A673 (cell line): ENCODE measurements at regions not wholly inside any gene's neighbourhood (a gene's known extent, or its start where the extent isn't known, plus 50 kb on each side); places are given as distances from the start of the nearest gene placed in this dataset.

Experiments used
- EZH2 ChIP-seq: fragments of 200-600 bp; sonication (generic); IDR thresholded peaks from 2 replicates; pipeline ENCODE4 v1.6.1; 2017; ENCODE audit warnings: borderline replicate concordance, low read depth, mild to moderate bottlenecking, mixed read lengths, antibody characterized with exemption, low read length; ENCODE audit not compliant: poor library complexity, severe bottlenecking
- TF ChIP-seq, protein P1 (sequence below): fragments of 300-800, 200-600 bp; sonication (generic); conservative IDR thresholded peaks from 2 replicates; pipeline ENCODE4 v1.5.1; 2017; ENCODE audit warnings: low read depth, mild to moderate bottlenecking, antibody characterized with exemption, low read length, moderate library complexity, mixed read lengths

DNA sequence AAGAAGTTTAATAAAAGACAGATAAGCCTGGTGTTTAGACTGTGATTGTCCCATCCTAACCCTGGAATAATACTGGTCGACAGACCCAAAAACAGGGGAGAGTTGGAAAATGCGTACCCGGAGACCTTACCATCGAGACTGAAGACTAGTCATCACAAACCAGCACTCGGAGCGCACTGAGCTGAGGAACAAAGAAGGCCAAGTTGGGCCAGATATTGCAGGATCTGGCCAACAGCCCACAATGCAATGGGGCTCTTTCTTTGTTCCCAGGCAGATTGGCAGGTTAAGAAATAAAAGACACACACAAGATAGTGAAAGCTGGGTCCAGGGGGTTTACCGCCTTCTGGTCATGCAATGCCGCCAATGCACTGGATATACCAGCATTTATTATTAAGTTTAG lies 188.7 kb upstream of the RAI14 start:
- TF ChIP-seq, protein P1, sequence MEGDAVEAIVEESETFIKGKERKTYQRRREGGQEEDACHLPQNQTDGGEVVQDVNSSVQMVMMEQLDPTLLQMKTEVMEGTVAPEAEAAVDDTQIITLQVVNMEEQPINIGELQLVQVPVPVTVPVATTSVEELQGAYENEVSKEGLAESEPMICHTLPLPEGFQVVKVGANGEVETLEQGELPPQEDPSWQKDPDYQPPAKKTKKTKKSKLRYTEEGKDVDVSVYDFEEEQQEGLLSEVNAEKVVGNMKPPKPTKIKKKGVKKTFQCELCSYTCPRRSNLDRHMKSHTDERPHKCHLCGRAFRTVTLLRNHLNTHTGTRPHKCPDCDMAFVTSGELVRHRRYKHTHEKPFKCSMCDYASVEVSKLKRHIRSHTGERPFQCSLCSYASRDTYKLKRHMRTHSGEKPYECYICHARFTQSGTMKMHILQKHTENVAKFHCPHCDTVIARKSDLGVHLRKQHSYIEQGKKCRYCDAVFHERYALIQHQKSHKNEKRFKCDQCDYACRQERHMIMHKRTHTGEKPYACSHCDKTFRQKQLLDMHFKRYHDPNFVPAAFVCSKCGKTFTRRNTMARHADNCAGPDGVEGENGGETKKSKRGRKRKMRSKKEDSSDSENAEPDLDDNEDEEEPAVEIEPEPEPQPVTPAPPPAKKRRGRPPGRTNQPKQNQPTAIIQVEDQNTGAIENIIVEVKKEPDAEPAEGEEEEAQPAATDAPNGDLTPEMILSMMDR = no peak
- no peak for TF ChIP-seq EZH2
